NCI-H226 (cell line): ENCODE measurements at regions not wholly inside any gene's neighbourhood (a gene's known extent, or its start where the extent isn't known, plus 50 kb on each side); places are given as distances from the start of the nearest gene placed in this dataset.

Experiments
- DNase-seq: peaks from one replicate; pipeline ENCODE4 v3.0.0-alpha.2; 2015

GRCh38 chr19:5392486-5392885, 51.9 kb upstream of the PTPRS start:
- no peak for DNase-seq

- no peak for DNase-seq
Measured at GRCh38 chr19:5393088-5393487, 52.5 kb upstream of the PTPRS start.

DNA sequence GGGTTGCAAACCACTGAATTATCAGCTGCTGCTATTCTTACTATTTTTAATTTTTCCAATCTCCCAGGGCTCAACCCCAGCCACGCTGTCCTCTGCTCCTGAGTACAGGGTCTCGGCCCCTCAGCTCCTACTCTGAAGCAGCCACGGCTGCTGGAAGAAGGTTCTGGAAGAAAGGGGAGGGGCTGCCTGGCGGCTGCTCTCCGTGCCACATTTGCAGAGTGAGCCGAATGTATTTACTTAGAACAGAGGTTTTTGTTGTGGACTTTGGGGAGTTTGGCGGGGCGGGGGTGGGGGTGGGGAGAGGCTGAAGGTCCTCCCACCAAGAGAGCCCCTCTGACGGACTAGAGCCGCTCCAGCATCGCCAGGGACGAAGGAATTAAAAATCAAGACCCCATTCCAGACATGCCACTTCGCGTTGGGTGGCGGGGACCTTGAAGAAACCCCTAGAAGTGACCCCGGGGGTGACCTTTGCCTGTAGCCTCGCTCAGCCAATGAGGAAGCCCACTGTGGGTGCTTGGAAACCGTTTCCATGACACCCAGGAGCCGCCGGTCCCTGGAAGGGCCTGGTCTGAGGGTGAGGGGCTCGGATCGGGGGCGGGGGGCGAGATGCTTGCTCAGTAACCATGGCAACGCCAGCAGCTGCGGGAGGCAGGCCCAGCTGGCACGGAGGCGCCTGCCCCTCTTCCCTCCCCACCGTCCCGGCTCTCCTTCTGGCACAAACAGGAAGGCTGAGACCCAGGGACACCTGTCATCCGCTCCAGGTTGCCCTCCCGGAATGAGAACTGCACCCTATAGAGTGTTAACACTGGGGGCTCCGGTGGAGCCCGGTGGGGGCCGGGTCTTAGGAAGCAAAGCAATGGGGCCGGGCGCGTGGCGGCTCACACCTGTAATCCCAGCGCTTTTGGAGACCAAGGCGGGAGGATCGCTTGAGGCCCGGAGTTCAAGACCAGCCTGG, 54.2 kb upstream of the PTPRS start:
- DNase-seq: no peak

DNA sequence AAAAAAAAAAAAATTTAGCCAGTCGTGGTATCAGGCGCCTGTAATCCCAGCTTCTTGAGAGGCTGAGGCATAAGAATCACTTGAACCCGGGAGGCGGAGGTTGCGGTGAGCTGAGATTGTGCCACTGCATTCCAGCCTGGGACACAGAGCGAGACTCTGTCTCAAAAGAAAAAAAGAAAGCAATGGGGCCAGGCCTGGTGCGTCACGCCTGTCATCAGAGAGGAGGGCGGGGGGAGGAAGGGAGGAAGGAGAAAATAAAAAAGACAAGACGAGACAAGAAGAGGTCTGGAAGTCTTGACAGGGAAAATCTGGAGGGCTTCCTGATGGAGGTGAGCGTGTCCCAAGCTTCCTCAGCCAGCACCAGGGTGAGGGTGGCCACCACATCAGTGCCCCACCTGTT, 54.9 kb upstream of the PTPRS start:
- no peak for DNase-seq

DNA sequence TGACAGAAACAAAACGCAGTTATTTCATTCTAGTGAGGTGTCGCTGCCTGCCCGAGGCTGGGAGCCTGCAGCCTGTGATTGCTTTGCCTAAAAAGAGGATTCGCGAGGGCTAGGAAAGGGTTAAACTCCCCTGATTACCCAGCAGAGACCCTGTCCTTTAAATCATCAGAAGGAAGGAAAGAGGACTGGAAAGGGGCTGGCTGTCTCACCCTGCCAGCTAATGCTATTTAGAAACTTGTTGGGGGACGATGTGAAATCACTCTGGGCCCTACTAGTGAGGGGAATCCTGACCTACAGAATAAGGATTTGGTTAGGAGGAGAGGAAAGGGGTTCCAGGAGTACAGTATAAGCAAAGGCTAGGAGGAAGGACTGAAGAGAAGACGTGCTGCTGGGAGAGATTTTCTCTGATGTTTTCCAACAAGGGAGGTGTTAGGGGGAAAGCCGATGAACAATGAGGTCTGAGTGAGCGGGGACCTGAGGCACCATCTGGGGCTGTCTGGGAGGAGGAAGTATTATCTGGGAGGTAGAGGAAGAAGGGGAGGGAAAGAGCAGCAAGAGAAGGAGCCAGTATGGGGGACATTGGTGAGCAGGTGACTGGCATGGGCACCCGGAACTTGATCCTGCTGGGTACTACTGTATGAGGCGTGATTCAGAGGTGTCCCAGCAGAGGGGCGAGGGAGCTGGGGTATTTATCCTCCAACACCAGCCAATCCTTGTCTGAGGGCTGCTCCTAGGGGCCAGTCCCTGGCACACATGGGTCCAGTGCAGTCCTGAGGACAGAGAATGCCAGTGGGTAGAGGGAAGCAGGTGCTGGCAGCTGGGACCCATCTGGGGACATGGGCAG, 55.7 kb upstream of the PTPRS start:
- DNase-seq: no peak

DNA sequence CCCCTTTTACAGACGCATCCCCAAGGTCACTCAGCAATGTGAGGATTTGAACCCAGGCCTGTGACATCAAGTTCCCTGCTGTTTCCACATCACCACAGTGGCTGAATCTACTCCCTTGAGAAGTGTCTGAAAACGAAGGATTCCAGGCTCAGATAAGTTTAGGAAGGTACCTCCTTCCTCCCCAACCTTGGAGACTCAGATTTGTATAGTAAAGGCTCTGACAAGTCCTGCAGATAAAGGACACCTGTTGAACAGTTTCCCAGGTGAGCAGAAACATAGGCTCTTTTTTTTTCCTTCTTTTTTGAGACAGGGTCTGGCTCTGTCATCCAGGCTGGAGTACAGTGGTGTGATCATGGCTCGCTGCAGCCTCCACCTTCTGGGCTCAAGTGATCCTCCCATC, 56.4 kb upstream of the PTPRS start:
- no peak for DNase-seq

DNA sequence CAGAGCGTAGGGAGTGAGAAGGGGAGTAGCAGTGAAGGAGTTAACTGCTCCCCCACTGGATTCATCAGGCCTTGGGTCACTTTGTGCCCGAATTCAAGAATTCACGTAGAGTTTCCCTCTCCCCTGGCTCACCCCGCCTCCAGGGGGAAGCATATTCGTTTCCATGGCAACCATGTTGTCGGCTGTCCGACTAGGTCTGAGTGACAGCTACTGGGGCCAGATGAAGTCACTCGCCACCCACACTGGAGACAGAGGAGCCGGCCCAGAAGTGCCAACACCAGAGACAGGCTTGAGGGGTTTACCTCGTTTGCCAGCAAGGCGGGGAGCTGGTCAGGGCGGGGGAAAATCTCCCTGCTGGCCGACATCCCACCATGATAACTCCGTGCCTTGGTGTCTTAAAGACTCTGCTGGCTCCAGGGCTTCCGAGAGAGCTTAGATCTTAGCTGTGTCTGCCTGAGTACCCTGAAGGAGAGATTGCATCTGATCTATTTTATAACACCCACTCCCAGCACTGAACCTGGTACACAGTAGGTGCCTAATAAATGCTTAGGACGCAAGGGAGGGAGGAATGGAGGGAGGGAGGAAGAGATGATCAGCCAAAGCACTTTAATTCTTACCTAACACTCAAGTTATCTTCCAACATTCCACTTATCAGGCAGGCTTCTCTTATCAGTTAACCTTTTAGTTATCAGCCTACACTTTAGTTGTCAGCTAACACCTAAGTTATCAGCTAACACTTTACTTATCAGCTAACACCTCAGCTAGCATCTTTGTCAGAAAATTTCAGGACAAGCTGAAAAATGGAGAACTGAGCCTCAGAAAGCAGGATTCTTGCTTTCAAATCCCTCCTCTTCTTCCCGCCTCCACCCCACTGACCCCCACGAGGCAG, 57.2 kb upstream of the ZNRF4 start:
- peak; percentile 24 for DNase-seq

- DNase-seq: no peak
Measured at GRCh38 chr19:5398693-5399057, 56.5 kb upstream of the ZNRF4 start.

- DNase-seq: peak; percentile 89
Measured at GRCh38 chr19:5403968-5404640, 51.1 kb upstream of the ZNRF4 start.
